ENCODE measurements at regions not wholly inside any gene's neighbourhood (a gene's known extent, or its start where the extent isn't known, plus 50 kb on each side); places are given as distances from the start of the nearest gene placed in this dataset.

DNA sequence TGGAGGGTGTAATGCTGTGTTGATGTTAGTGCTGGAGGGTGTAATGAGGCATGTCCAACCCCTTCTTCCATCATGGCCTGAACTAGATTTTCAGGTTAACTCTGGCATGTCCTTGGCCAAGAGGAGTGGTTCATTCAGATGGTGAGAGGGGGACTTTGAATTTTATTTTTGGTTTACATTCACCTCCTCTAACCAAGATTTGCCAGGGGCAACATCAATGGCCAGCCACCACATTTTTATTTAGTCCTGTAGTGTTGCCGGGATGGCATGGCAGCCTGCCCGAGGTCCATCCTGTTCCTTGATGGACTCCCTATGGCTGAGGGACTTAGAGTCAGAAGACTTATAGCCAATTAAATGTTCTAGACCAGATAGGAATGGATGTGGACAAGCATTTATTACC lies 484.6 kb upstream of the HS6ST1 start:
- TF ChIP-seq POLR2A (IDR thresholded peaks at IDR 0.05; ENCODE audit: low read depth, low read length) (no peak), POLR2AphosphoS5 (IDR thresholded peaks at IDR 0.05; ENCODE audit: low read depth, low read length) (no peak), PAX5 (IDR thresholded peaks at IDR 0.05; ENCODE audit: insufficient read depth, low read length, severe bottlenecking) (no peak), TAF1 (IDR thresholded peaks at IDR 0.05; ENCODE audit: low read depth, low read length) (no peak), POU2F2 (IDR thresholded peaks at IDR 0.05; ENCODE audit: low read depth, low read length) (no peak), SPI1 (IDR thresholded peaks at IDR 0.05; ENCODE audit: low read depth, low read length) (no peak)
